Fibroblast of lung (primary cell): ENCODE measurements at regions not wholly inside any gene's neighbourhood (a gene's known extent, or its start where the extent isn't known, plus 50 kb on each side); places are given as distances from the start of the nearest gene placed in this dataset.
A peak's percentile ranks its signal among the peaks of the same experiment; 100 is the strongest.

Source experiments
- DNase-seq, 2 donors: peaks; one replicate each; pipeline versions ENCODE4 v3.0.0 to v3.0.0-alpha.2; 2010; ENCODE audit warnings: low read depth in 2 of 2
- H2AFZ ChIP-seq: 2 replicates; pipeline ENCODE4 v1.5.1; 2012; ENCODE audit warnings: low read length, control low read depth, inconsistent platforms
- H3K27ac ChIP-seq: 2 replicates; pipeline ENCODE4 v1.5.1; 2011; ENCODE audit warnings: low read length, control low read depth; ENCODE audit not compliant: insufficient read depth
- H3K27me3 ChIP-seq: 2 replicates; pipeline ENCODE4 v1.5.1; 2011; ENCODE audit warnings: mild to moderate bottlenecking, low read length; ENCODE audit not compliant: control insufficient read depth, insufficient read depth
- H3K36me3 ChIP-seq: 2 replicates; pipeline ENCODE4 v1.5.1; 2011; ENCODE audit warnings: low read length; ENCODE audit not compliant: control insufficient read depth, insufficient read depth
- H3K4me1 ChIP-seq: 2 replicates; pipeline ENCODE4 v1.5.1; 2011; ENCODE audit warnings: low read length; ENCODE audit not compliant: control insufficient read depth, insufficient read depth; ENCODE audit errors: extremely low read depth
- H3K4me2 ChIP-seq: 2 replicates; pipeline ENCODE4 v1.5.1; 2011; ENCODE audit warnings: low read length, control low read depth; ENCODE audit not compliant: insufficient read depth; ENCODE audit errors: extremely low read depth
- H3K4me3 ChIP-seq, 4 experiments: fragments of 200-600 bp in 1 of 4; sonication (generic) in 1 of 4; replicated peaks in 1 of 4; 2 replicates each; pipeline ENCODE4 v1.5.1; 2011 to 2016; ENCODE audit warnings: low read length in 4 of 4, low read depth in 3 of 4, mild to moderate bottlenecking in 3 of 4, control low read depth in 2 of 4, inconsistent platforms in 1 of 4, mixed read lengths in 1 of 4; ENCODE audit not compliant: insufficient read depth in 1 of 4; ENCODE audit errors: control extremely low read depth in 1 of 4
- H3K79me2 ChIP-seq: 2 replicates; pipeline ENCODE4 v1.5.1; 2012; ENCODE audit warnings: mild to moderate bottlenecking, low read length, inconsistent platforms; ENCODE audit not compliant: control insufficient read depth, insufficient read depth
- H3K9ac ChIP-seq: 2 replicates; pipeline ENCODE4 v1.5.1; 2011; ENCODE audit warnings: mild to moderate bottlenecking, low read length, control low read depth; ENCODE audit not compliant: insufficient read depth
- H3K9me3 ChIP-seq: 2 replicates; pipeline ENCODE4 v1.5.1; 2012; ENCODE audit warnings: low read depth, low read length; ENCODE audit not compliant: control insufficient read depth, insufficient read depth
- H4K20me1 ChIP-seq: 2 replicates; pipeline ENCODE4 v1.5.1; 2011; ENCODE audit warnings: low read length; ENCODE audit not compliant: control insufficient read depth, insufficient read depth; ENCODE audit errors: extremely low read depth
- EZH2 ChIP-seq: IDR thresholded peaks from 2 replicates; pipeline ENCODE4 v1.5.1; 2012; ENCODE audit warnings: low read length, control low read depth, mild to moderate bottlenecking; ENCODE audit errors: missing control alignments
- TF ChIP-seq, protein P1 (sequence below), 2 donors: IDR thresholded peaks in 1 of 2; conservative IDR thresholded peaks in 1 of 2; 1 replicate in 1 of 2; 2 replicates in 1 of 2; pipeline ENCODE4 v1.5.1; 2011 to 2012; ENCODE audit warnings: low read length in 2 of 2, control low read depth in 1 of 2, inconsistent platforms in 1 of 2, low read depth in 1 of 2, mild to moderate bottlenecking in 1 of 2

DNA sequence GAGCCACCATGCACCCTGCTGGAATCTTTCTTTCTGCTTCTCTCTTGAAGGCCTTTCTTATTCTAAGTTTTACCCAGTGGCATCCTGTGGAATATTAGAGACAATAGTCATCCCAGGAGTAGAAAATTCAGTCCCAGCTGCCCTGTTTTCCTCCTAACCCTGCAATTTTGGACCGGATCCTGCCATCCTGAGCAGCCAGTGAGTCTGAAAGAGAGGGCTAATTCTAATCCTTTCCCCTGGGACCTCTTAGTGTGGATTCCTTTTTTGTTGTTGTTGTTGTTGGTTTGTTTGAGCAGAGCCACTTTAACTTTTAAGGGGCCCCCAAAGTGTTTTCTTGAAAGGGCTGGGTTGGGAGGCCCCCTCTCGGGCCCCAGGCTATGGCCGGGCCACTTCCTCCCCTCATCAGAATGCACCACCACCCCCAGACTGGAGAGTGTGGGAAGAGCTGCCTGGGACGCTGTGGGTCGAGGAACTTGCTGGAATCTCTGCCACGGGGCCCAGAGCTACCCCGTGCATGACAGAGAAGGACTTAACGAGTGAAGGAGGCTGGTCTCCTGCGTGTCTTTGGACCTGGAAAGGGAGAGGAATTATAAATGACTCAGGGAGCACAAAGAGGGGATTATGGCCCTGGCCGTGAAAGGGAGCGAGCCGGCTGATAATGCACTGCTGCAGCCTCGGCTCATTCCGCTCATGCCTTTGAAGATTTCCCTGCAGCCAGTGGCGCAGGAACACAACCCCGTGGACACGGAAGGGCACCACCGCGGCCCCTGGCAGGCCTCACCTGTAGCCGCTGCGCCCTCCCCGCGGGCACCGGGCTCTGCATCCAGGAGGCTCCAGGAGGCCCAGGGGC is 81.0 kb upstream of the AKT3 start:
- H4K20me1 ChIP-seq, result no peaks in the 10 kb centered on the region
- no peaks in the 10 kb centered on the region for H3K79me2 ChIP-seq
- DNase-seq, result peak in 1 of 2 donors; percentile 47
- H3K4me1 ChIP-seq, result peaks cover 6% of the 10 kb centered on the region
- no peak overlapping the region for H3K9ac ChIP-seq
- no peak overlapping the region for H3K4me3 ChIP-seq
- no peaks in the 10 kb centered on the region for H3K36me3 ChIP-seq
- TF ChIP-seq, protein P1, sequence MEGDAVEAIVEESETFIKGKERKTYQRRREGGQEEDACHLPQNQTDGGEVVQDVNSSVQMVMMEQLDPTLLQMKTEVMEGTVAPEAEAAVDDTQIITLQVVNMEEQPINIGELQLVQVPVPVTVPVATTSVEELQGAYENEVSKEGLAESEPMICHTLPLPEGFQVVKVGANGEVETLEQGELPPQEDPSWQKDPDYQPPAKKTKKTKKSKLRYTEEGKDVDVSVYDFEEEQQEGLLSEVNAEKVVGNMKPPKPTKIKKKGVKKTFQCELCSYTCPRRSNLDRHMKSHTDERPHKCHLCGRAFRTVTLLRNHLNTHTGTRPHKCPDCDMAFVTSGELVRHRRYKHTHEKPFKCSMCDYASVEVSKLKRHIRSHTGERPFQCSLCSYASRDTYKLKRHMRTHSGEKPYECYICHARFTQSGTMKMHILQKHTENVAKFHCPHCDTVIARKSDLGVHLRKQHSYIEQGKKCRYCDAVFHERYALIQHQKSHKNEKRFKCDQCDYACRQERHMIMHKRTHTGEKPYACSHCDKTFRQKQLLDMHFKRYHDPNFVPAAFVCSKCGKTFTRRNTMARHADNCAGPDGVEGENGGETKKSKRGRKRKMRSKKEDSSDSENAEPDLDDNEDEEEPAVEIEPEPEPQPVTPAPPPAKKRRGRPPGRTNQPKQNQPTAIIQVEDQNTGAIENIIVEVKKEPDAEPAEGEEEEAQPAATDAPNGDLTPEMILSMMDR (conservative IDR thresholded peaks at IDR 0.05 in 1 of 2, IDR thresholded peaks at IDR 0.05 in 1 of 2; ENCODE audit: low read depth in 1 of 2, low read length in 2 of 2), result no peak
- no peak for TF ChIP-seq EZH2
- H3K9me3 ChIP-seq, result no peaks in the 10 kb centered on the region
- no peaks in the 10 kb centered on the region for H3K27me3 ChIP-seq
- H2AFZ ChIP-seq, result peak overlapping the region; percentile 14
- no peak overlapping the region for H3K4me2 ChIP-seq
- no peak overlapping the region for H3K27ac ChIP-seq

DNA sequence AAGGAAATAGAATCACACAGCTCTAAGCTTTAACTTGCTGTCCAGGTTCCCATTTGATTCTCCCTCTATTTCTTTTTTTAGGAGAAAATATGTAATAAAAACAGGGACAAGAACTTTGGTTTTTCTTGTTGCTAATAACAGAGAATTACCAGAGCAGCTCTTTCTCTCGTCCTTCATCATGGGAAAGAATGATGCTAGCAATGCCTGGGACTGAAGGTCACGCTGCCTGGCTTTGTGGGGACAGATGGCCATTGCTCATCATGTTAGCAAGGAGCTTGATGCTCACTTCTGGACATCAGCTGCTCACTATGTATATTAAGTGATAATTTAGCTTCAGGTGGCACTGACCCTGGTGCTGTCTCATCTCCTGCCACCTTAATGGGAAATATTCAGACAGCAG is 77.3 kb upstream of the AKT3 start:
- no peak overlapping the region for H3K9ac ChIP-seq
- peak overlapping the region; percentile 3 for H3K27ac ChIP-seq
- H3K9me3 ChIP-seq, result no peaks in the 10 kb centered on the region
- H3K4me1 ChIP-seq, result peaks cover 19% of the 10 kb centered on the region
- TF ChIP-seq EZH2, result no peak
- TF ChIP-seq, protein P1 (conservative IDR thresholded peaks at IDR 0.05 in 1 of 2, IDR thresholded peaks at IDR 0.05 in 1 of 2; ENCODE audit: low read depth in 1 of 2, low read length in 2 of 2), result no peak
- no peak overlapping the region for H2AFZ ChIP-seq
- no peaks in the 10 kb centered on the region for H3K79me2 ChIP-seq
- peak in 1 of 2 donors; percentile 21 for DNase-seq
- peak overlapping the region; percentile 13 for H3K4me2 ChIP-seq
- no peaks in the 10 kb centered on the region for H4K20me1 ChIP-seq
- H3K36me3 ChIP-seq, result no peaks in the 10 kb centered on the region
- no peaks in the 10 kb centered on the region for H3K27me3 ChIP-seq
- no peak overlapping the region for H3K4me3 ChIP-seq

DNA sequence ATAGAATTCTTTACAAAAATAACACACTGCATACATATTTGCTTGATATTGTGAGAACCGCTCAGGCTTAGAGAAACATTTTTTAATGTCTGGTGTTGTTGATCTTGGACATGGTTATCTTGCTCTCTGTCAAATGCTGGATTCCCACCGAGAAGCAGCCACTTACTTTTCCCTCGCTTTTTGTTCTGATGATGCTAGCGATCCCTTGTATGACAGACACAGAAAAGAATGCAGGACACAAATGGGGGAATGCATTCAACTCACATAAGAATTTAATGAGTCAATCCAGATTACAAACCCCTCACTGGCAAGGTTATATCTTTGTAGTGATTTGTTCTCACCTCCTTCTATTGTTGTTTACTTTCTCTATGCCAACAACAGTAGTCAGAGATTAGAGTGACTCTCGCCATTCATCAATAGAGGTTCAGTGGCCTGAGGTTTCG is 76.8 kb upstream of the AKT3 start:
- Histone ChIP-seq H3K79me2 (no peaks in the 10 kb centered on the region), H3K27me3 (no peaks in the 10 kb centered on the region), H2AFZ (no peak overlapping the region), H4K20me1 (no peaks in the 10 kb centered on the region), H3K9me3 (no peaks in the 10 kb centered on the region), H3K36me3 (no peaks in the 10 kb centered on the region), H3K9ac (no peak overlapping the region), H3K4me1 (peaks cover 19% of the 10 kb centered on the region), H3K4me2 (peak overlapping the region; percentile 13), H3K4me3 (no peak overlapping the region), H3K27ac (peak overlapping the region; percentile 18)
- peak; percentile 76 to 98 for DNase-seq
- no peak for TF ChIP-seq EZH2
- TF ChIP-seq, protein P1 (conservative IDR thresholded peaks at IDR 0.05 in 1 of 2, IDR thresholded peaks at IDR 0.05 in 1 of 2; ENCODE audit: low read depth in 1 of 2, low read length in 2 of 2), result no peak
